ENCODE measurements at regions not wholly inside any gene's neighbourhood (a gene's known extent, or its start where the extent isn't known, plus 50 kb on each side); places are given as distances from the start of the nearest gene placed in this dataset.
"Not testable (repeated sequence)": the region's sequence is repeated elsewhere in the genome, so short reads cannot be mapped to it uniquely, and the experiment has no call there.

GRCh38 chr4:9695994-9696393, 85.4 kb upstream of the DRD5 start:
- H3K27me3 ChIP-seq (ENCODE audit: control insufficient read depth in 4 of 4, insufficient read depth in 4 of 4, low read length in 3 of 4): not testable (repeated sequence)

GRCh38 chr4:9696561-9696960, 84.9 kb upstream of the DRD5 start:
- H3K4me3 ChIP-seq (ENCODE audit: low read depth in 1 of 3, low read length in 3 of 3); H3K36me3 ChIP-seq (ENCODE audit: control insufficient read depth in 4 of 4, insufficient read depth in 3 of 4, low read depth in 1 of 4, low read length in 3 of 4); H3K27ac ChIP-seq (ENCODE audit: low read depth in 1 of 2, low read length in 2 of 2); H3K27me3 ChIP-seq (ENCODE audit: control insufficient read depth in 4 of 4, insufficient read depth in 4 of 4, low read length in 3 of 4); H3K9me3 ChIP-seq (ENCODE audit: control insufficient read depth in 4 of 4, low read length in 3 of 4); H3K4me1 ChIP-seq (ENCODE audit: control insufficient read depth in 4 of 4, insufficient read depth in 4 of 4, low read length in 3 of 4); DNase-seq (ENCODE audit: low spot score); H3K9ac ChIP-seq (ENCODE audit: low read depth in 1 of 2, low read length in 2 of 2): not testable (repeated sequence)
- WGBS: 86% methylated on average over 5 of the region's 5 CpGs

More at GRCh38 chr4:9695994-9696393, 85.4 kb upstream of the DRD5 start:
- DNase-seq (ENCODE audit: low spot score); H3K4me3 ChIP-seq (ENCODE audit: low read depth in 1 of 3, low read length in 3 of 3); H3K36me3 ChIP-seq (ENCODE audit: control insufficient read depth in 4 of 4, insufficient read depth in 3 of 4, low read depth in 1 of 4, low read length in 3 of 4); H3K27ac ChIP-seq (ENCODE audit: low read depth in 1 of 2, low read length in 2 of 2); H3K9me3 ChIP-seq (ENCODE audit: control insufficient read depth in 4 of 4, low read length in 3 of 4); H3K4me1 ChIP-seq (ENCODE audit: control insufficient read depth in 4 of 4, insufficient read depth in 4 of 4, low read length in 3 of 4); H3K9ac ChIP-seq (ENCODE audit: low read depth in 1 of 2, low read length in 2 of 2): not testable (repeated sequence)
- TF ChIP-seq CTCF (IDR thresholded peaks at IDR 0.05; ENCODE audit: low read depth, low read length, missing input control) (peak; percentile 15), RAD21 (IDR thresholded peaks at IDR 0.05) (peak; percentile 60 to 70)
- 39% methylated on average over 4 of the region's 4 CpGs for WGBS

GRCh38 chr4:9702019-9702418, 79.4 kb upstream of the DRD5 start:
- H3K9me3 ChIP-seq (ENCODE audit: control insufficient read depth in 4 of 4, low read length in 3 of 4); H3K27ac ChIP-seq (ENCODE audit: low read depth in 1 of 2, low read length in 2 of 2); H3K9ac ChIP-seq (ENCODE audit: low read depth in 1 of 2, low read length in 2 of 2); H3K36me3 ChIP-seq (ENCODE audit: control insufficient read depth in 4 of 4, insufficient read depth in 3 of 4, low read depth in 1 of 4, low read length in 3 of 4); H3K4me3 ChIP-seq (ENCODE audit: low read depth in 1 of 3, low read length in 3 of 3); H3K4me1 ChIP-seq (ENCODE audit: control insufficient read depth in 4 of 4, insufficient read depth in 4 of 4, low read length in 3 of 4); DNase-seq (ENCODE audit: low spot score); H3K27me3 ChIP-seq (ENCODE audit: control insufficient read depth in 4 of 4, insufficient read depth in 4 of 4, low read length in 3 of 4): not testable (repeated sequence)
- WGBS: 87% methylated on average over 6 of the region's 6 CpGs

- not testable (repeated sequence) for H3K36me3 ChIP-seq (ENCODE audit: control insufficient read depth in 4 of 4, insufficient read depth in 3 of 4, low read depth in 1 of 4, low read length in 3 of 4); H3K4me3 ChIP-seq (ENCODE audit: low read depth in 1 of 3, low read length in 3 of 3); H3K27ac ChIP-seq (ENCODE audit: low read depth in 1 of 2, low read length in 2 of 2); H3K9me3 ChIP-seq (ENCODE audit: control insufficient read depth in 4 of 4, low read length in 3 of 4); DNase-seq (ENCODE audit: low spot score); H3K27me3 ChIP-seq (ENCODE audit: control insufficient read depth in 4 of 4, insufficient read depth in 4 of 4, low read length in 3 of 4); H3K9ac ChIP-seq (ENCODE audit: low read depth in 1 of 2, low read length in 2 of 2); H3K4me1 ChIP-seq (ENCODE audit: control insufficient read depth in 4 of 4, insufficient read depth in 4 of 4, low read length in 3 of 4)
- WGBS: 96% methylated on average over 9 of the region's 9 CpGs
Observed at GRCh38 chr4:9702696-9703095, 78.7 kb upstream of the DRD5 start.

- no peak overlapping the region for H3K9ac ChIP-seq (ENCODE audit: low read depth in 1 of 2, low read length in 2 of 2)
- no peaks in the 10 kb centered on the region for H3K9me3 ChIP-seq (ENCODE audit: control insufficient read depth in 4 of 4, low read length in 3 of 4)
- no peaks in the 10 kb centered on the region for H3K27me3 ChIP-seq (ENCODE audit: control insufficient read depth in 4 of 4, insufficient read depth in 4 of 4, low read length in 3 of 4)
- peak; percentile 68 for DNase-seq (ENCODE audit: low spot score)
- H3K36me3 ChIP-seq (ENCODE audit: control insufficient read depth in 4 of 4, insufficient read depth in 3 of 4, low read depth in 1 of 4, low read length in 3 of 4): no peaks in the 10 kb centered on the region
- TF ChIP-seq NR2F2 (IDR thresholded peaks at IDR 0.05) (no peak), RAD21 (IDR thresholded peaks at IDR 0.05) (peak; percentile 63 to 75), HNF4A (conservative IDR thresholded peaks at IDR 0.05) (no peak), ATF3 (IDR thresholded peaks at IDR 0.05) (no peak), CTCF (IDR thresholded peaks at IDR 0.05; ENCODE audit: low read depth, low read length, missing input control) (peak; percentile 54), FOXA2 (IDR thresholded peaks at IDR 0.05) (no peak)
- 15% methylated on average over 11 of the region's 11 CpGs for WGBS
- H3K27ac ChIP-seq (ENCODE audit: low read depth in 1 of 2, low read length in 2 of 2): no peak overlapping the region
- no peaks in the 10 kb centered on the region for H3K4me1 ChIP-seq (ENCODE audit: control insufficient read depth in 4 of 4, insufficient read depth in 4 of 4, low read length in 3 of 4)
- no peak overlapping the region for H3K4me3 ChIP-seq (ENCODE audit: low read depth in 1 of 3, low read length in 3 of 3)
Observed at GRCh38 chr4:9703391-9703790, 78.0 kb upstream of the DRD5 start.

GRCh38 chr4:9704126-9704525, 77.3 kb upstream of the DRD5 start:
- H3K4me1 ChIP-seq (ENCODE audit: control insufficient read depth in 4 of 4, insufficient read depth in 4 of 4, low read length in 3 of 4); H3K4me3 ChIP-seq (ENCODE audit: low read depth in 1 of 3, low read length in 3 of 3); H3K9me3 ChIP-seq (ENCODE audit: control insufficient read depth in 4 of 4, low read length in 3 of 4); DNase-seq (ENCODE audit: low spot score); H3K9ac ChIP-seq (ENCODE audit: low read depth in 1 of 2, low read length in 2 of 2); H3K36me3 ChIP-seq (ENCODE audit: control insufficient read depth in 4 of 4, insufficient read depth in 3 of 4, low read depth in 1 of 4, low read length in 3 of 4); H3K27me3 ChIP-seq (ENCODE audit: control insufficient read depth in 4 of 4, insufficient read depth in 4 of 4, low read length in 3 of 4); H3K27ac ChIP-seq (ENCODE audit: low read depth in 1 of 2, low read length in 2 of 2): not testable (repeated sequence)
- 93% methylated on average over 6 of the region's 6 CpGs for WGBS

Data from liver (tissue), 8 donors.